Aorta (tissue), 5 donors: ENCODE measurements at regions not wholly inside any gene's neighbourhood (a gene's known extent, or its start where the extent isn't known, plus 50 kb on each side); places are given as distances from the start of the nearest gene placed in this dataset.
"Not testable (repeated sequence)": the region's sequence is repeated elsewhere in the genome, so short reads cannot be mapped to it uniquely, and the experiment has no call there.

Experiments
- ATAC-seq: fragments of 200-7000 bp; cut with Tn5 transposase; one replicate; pipeline ENCODE4 v1.9.1; 2022; ENCODE audit warnings: moderate library complexity; ENCODE audit not compliant: low FRiP score
- DNase-seq, 2 donors: peaks; one replicate each; pipeline ENCODE4 v3.0.0-alpha.2; 2020
- H3K27ac ChIP-seq, 2 donors: one replicate each; pipeline ENCODE4 v1.5.1; 2013; ENCODE audit warnings: low read length in 2 of 2, mild to moderate bottlenecking in 2 of 2, moderate library complexity in 2 of 2, control low read depth in 1 of 2, inconsistent platforms in 1 of 2, low read depth in 1 of 2
- H3K27me3 ChIP-seq, 2 donors: one replicate each; pipeline ENCODE4 v1.6.1; 2013; ENCODE audit warnings: control low read depth in 1 of 2, low read length in 1 of 2, mild to moderate bottlenecking in 1 of 2, moderate library complexity in 1 of 2; ENCODE audit not compliant: insufficient read depth in 2 of 2, control insufficient read depth in 1 of 2
- H3K36me3 ChIP-seq, 2 donors: one replicate each; pipeline ENCODE4 v1.6.1; 2013; ENCODE audit warnings: control low read depth in 1 of 2, low read length in 1 of 2, mild to moderate bottlenecking in 1 of 2; ENCODE audit not compliant: insufficient read depth in 2 of 2, control insufficient read depth in 1 of 2
- H3K4me1 ChIP-seq, 2 donors: one replicate each; pipeline ENCODE4 v1.6.1; 2013; ENCODE audit warnings: low read length in 2 of 2, control low read depth in 1 of 2, mild to moderate bottlenecking in 1 of 2, moderate library complexity in 1 of 2; ENCODE audit not compliant: insufficient read depth in 2 of 2, control insufficient read depth in 1 of 2
- H3K4me3 ChIP-seq, 2 donors: one replicate each; pipeline ENCODE4 v1.5.1; 2013; ENCODE audit warnings: low read length in 2 of 2, control low read depth in 1 of 2, mild to moderate bottlenecking in 1 of 2
- H3K9me3 ChIP-seq: one replicate; pipeline ENCODE4 v1.6.1; 2013; ENCODE audit warnings: mild to moderate bottlenecking, low read length; ENCODE audit not compliant: control insufficient read depth
- WGBS, 2 donors: extraction: QIAGEN DNeasy Blood & Tissue Kit; methylation state at CpG; one replicate each; pipeline ENCODE4 v1.1.7; 2013; 5-methylcytosine and 5-hydroxymethylcytosine counted together
- intact Hi-C, 2 donors: fragments of 100-400 bp; cut with DNase I; formaldehyde crosslinking; loops; one replicate each; pipeline versions ENCODE4 v1.14.2 to v1.15.0; 2022
- donor health status: healthy with polysubstance abuse.
- donor health status: Bipolar disorder and iron deficiency.
- donor health status: DM: no; HTN: no; CAD: no.
- donor health status: DM: no; HTN: no; CAD: no.
- donor health status: DM: yes; HTN: yes; CAD: no.

DNA sequence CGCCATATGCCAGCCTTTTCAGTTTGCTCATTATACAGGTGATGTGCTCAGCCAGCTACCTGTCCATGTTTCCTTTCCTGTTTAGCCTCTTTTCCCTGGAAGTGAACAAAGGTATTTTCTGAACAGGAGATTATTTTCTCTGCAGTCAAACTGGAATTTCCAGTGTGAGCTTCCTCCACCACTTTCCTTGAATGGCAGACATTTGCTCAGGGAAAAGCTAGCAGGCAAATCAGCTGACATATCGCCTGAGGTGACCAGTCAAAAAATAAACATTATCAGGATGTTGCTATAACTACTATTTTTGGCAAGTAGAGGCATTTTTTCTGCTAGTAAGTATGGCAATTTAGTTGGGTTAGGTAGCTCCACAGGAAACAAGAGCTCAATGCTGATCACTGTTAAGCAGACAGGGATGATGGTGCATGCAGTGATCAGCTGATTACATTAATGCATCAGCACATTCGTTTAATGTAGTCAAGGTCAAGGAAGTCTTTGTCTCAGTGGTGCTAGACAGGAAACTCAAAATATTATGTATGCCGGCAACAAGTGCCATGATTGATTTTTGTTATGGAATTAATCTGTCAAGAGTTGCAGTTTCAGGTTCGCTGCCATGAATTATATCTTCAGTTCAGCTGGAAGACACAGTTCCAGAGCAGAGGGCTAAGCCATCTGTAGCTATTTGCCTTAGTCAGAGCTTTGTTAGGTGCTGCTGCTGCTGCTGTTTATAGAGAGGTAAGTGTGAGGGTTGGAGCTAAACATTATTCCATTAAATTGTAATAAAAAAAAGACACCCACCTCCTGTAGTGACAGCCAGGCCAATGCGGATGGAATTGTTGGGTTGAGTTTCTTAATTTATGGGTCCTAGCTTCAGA lies 179.7 kb upstream of the ST6GALNAC5 start:
- Histone ChIP-seq H3K4me1 (no peaks in the 10 kb centered on the region), H3K4me3 (no peak overlapping the region), H3K9me3 (peaks cover 2% of the 10 kb centered on the region), H3K27me3 (no peaks in the 10 kb centered on the region), H3K27ac (no peak overlapping the region), H3K36me3 (no peaks in the 10 kb centered on the region)
- ATAC-seq (no peak), DNase-seq (no peak)
- intact Hi-C loops: no loop called here
- 45 to 47% methylated on average over 6 of the region's 6 CpGs for WGBS, 2 donors

DNA sequence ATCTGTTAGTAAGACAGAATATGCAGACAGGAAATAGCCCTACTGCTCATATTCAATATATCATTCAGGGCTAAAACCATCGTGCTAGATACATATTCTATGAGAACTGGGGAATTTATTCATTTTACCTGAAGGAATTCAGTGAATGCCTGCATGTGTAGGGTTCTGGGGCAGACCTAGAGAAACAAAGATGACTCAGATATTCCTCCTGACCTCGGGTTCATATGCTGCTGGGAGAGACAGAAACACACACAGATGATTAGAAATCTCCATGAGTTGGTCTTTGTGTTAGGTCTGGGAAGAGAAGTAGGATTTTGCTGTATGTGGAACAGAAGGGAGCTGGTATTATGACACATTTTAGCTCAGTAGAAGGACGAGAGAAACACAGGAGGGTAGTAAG lies 176.5 kb upstream of the ST6GALNAC5 start:
- 63 to 71% methylated on average over 3 of the region's 3 CpGs for WGBS, 2 donors
- H3K4me1 ChIP-seq: no peaks in the 10 kb centered on the region
- no peaks in the 10 kb centered on the region for H3K36me3 ChIP-seq
- H3K27ac ChIP-seq: no peak overlapping the region
- no peak overlapping the region for H3K4me3 ChIP-seq
- ATAC-seq: no peak
- no peak for DNase-seq
- H3K27me3 ChIP-seq: no peaks in the 10 kb centered on the region
- intact Hi-C loops: no loop called here
- H3K9me3 ChIP-seq: peaks cover 3% of the 10 kb centered on the region

DNA sequence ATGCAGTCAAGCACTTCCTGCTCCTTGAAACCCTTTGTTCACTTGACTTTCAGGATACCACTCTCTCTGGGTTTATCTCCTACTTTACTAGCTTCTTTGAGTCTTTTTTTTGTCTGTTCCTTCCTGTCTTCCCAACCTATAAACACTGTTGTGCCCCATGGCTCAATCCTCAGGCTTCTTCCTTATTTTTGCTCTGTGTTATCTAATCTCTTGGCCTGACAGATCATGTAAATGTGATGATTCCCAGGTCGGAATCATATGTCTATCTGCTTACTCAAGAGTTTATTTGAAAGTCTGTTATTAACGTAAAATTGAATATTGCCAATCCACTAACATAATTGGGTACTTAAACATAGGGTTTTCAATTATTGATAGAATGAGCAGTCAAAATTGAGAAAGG lies 171.7 kb upstream of the ST6GALNAC5 start:
- Histone ChIP-seq H3K9me3 (peaks cover 3% of the 10 kb centered on the region), H3K36me3 (no peaks in the 10 kb centered on the region), H3K27me3 (no peaks in the 10 kb centered on the region), H3K4me3 (no peak overlapping the region), H3K27ac (no peak overlapping the region), H3K4me1 (no peaks in the 10 kb centered on the region)
- intact Hi-C loops: no loop called here
- no peak for DNase-seq
- ATAC-seq: no peak
- 31 to 35% methylated on average over 2 of the region's 2 CpGs for WGBS, 2 donors

DNA sequence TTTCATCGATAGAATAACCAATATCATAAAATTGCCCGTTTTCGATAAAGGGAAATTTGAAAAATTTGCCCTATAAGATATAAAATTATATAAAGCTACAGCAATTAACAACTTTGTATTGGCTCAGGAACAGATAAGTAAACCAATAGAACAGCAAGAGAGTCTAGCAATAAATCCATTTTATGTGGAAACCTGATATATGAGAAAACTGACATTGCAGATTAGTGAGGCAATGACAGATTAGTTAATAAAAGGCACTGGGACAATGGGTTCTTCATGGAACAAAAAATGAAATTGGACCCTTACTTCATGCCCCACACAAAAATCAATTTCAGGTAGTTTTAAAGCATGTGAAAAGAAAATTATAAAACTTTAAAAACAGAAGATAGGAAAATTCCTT lies 169.9 kb upstream of the ST6GALNAC5 start:
- H3K27ac ChIP-seq: no peak overlapping the region
- no peaks in the 10 kb centered on the region for H3K36me3 ChIP-seq
- no peak overlapping the region for H3K4me3 ChIP-seq
- 95 to 97% methylated on average over 3 of the region's 3 CpGs for WGBS, 2 donors
- no peaks in the 10 kb centered on the region for H3K27me3 ChIP-seq
- intact Hi-C loops: no loop called here
- ATAC-seq (no peak), DNase-seq (no peak)
- peaks cover 2% of the 10 kb centered on the region for H3K9me3 ChIP-seq
- no peaks in the 10 kb centered on the region for H3K4me1 ChIP-seq

DNA sequence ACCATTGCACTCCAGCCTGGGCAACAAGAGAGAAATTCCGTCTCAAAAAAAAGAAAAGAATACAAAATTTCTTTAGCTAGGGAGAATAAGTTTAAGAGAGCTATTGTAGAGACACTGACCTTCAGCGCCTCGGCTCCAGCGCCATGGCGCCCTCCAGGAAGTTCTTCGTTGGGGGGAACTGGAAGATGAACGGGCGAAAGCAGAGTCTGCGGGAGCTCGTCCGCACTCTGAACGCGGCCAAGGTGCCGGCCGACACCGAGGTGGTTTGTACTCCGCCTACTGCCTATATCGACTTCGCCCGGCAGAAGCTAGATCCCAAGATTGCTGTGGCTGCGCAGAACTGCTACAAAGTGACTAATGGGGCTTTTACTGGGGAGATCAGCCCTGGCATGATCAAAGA lies 167.6 kb upstream of the ST6GALNAC5 start:
- DNase-seq, H3K27me3 ChIP-seq, ATAC-seq, intact Hi-C loops, H3K27ac ChIP-seq, H3K4me1 ChIP-seq, H3K9me3 ChIP-seq, H3K4me3 ChIP-seq, H3K36me3 ChIP-seq: not testable (repeated sequence)
- WGBS, 2 donors: 97 to 98% methylated on average over 21 of the region's 21 CpGs

DNA sequence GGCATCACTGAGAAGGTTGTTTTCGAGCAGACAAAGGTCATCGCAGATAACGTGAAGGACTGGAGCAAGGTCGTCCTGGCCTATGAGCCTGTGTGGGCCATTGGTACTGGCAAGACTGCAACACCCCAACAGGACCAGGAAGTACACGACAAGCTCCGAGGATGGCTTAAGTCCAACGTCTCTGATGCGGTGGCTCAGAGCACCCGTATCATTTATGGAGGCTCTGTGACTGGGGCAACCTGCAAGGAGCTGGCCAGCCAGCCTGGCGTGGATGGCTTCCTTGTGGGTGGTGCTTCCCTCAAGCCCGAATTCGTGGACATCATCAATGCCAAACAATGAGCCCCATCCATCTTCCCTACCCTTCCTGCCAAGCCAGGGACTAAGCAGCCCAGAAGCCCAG lies 167.1 kb upstream of the ST6GALNAC5 start:
- intact Hi-C loops, H3K27me3 ChIP-seq, H3K9me3 ChIP-seq, ATAC-seq, H3K4me1 ChIP-seq, DNase-seq, H3K27ac ChIP-seq, H3K4me3 ChIP-seq, H3K36me3 ChIP-seq: not testable (repeated sequence)
- WGBS, 2 donors: 90 to 95% methylated on average over 12 of the region's 12 CpGs

DNA sequence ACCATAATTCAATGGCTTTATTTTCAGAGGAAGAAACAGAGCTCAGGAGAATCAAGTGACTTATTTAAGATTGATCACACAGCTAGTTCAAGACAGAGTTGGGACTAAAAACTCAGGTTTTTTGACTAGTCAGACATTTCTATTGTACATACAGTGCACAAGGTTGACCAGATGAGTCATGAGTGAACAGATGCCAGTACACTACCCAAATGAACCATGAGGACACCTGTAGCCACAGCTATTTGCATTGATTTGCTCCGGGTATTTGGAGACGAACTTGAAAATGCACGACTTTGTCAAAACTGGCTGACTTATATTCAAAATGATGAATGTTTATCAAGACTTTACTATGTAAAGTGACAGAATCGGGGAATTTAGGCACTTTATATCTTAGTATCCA lies 161.7 kb upstream of the ST6GALNAC5 start:
- Histone ChIP-seq H3K36me3 (no peaks in the 10 kb centered on the region), H3K27me3 (no peaks in the 10 kb centered on the region), H3K4me3 (no peak overlapping the region), H3K4me1 (no peaks in the 10 kb centered on the region), H3K27ac (no peak overlapping the region), H3K9me3 (no peaks in the 10 kb centered on the region)
- ATAC-seq (no peak), DNase-seq (no peak)
- WGBS, 2 donors: 69% methylated on average over 4 of the region's 4 CpGs
- intact Hi-C loops: no loop called here

DNA sequence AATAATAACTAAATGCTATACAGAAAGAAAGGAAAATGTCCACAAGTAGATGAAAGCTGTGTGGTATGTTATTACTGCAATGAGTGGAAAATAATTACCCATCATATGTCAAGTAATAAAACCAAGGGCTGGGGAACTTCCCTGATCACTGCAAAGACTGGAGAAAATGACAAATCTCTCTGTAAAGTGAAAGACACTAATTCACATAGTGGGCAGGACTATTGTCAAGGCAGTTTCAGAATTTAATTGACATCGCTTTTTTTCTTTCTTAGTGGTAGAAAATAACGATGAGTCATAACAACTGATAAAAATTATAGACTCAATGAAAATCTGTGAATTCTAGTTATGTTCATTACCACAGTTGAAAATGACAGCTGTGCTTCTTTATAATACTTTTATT lies 153.7 kb upstream of the ST6GALNAC5 start:
- 86 to 89% methylated on average over 2 of the region's 2 CpGs for WGBS, 2 donors
- H3K4me1 ChIP-seq: no peaks in the 10 kb centered on the region
- no peaks in the 10 kb centered on the region for H3K9me3 ChIP-seq
- H3K27me3 ChIP-seq: no peaks in the 10 kb centered on the region
- no peak overlapping the region for H3K27ac ChIP-seq
- no peaks in the 10 kb centered on the region for H3K36me3 ChIP-seq
- no peak for DNase-seq
- intact Hi-C loops: no loop called here
- no peak overlapping the region for H3K4me3 ChIP-seq
- ATAC-seq: no peak

DNA sequence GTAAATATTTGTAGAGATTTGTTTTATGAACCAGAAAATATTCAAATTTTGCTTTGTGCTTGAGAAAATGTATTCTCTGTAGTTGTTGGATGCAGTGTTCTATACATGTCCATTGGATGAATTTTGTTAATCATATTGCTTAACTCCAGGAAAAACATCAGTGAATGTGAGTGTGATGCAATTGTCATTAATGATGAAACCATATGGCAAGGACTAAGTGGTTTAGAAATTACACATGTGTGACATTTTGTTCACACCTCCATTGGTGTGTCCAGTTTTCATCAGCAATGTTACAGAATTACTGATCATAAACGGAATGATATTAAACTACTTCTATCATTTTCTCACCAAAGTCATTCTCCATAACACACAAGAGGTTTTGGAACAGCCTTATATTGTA lies 151.8 kb upstream of the ST6GALNAC5 start:
- Histone ChIP-seq H3K4me3 (no peak overlapping the region), H3K36me3 (no peaks in the 10 kb centered on the region), H3K27ac (no peak overlapping the region), H3K9me3 (no peaks in the 10 kb centered on the region), H3K4me1 (no peaks in the 10 kb centered on the region), H3K27me3 (no peaks in the 10 kb centered on the region)
- 91% methylated on average over 1 of the region's 1 CpG for WGBS, 2 donors
- ATAC-seq (no peak), DNase-seq (no peak)
- intact Hi-C loops: no loop called here
